Caco-2 (cell line): ENCODE measurements at regions not wholly inside any gene's neighbourhood (a gene's known extent, or its start where the extent isn't known, plus 50 kb on each side); places are given as distances from the start of the nearest gene placed in this dataset.

ENCODE experiments used
- BruUV-seq: library from RNA; stranded (reverse); fragments of 400-500 nt; replicated peaks from 2 replicates; lab custom pipeline; 2021; lab: Mats Ljungman, UMichigan
- CTCF ChIA-PET: fragments of 300-600 bp; sonication (Branson Sonifier 250); formaldehyde crosslinking; loops from one replicate; lab custom pipeline; 2022; ENCODE audit warnings: antibody characterized with exemption; lab: Charles Lee
- POLR2A ChIA-PET: fragments of 300-600 bp; sonication (Branson Sonifier 250); formaldehyde crosslinking; loops from one replicate; lab custom pipeline; 2022; ENCODE audit warnings: antibody characterized with exemption; lab: Charles Lee
- DNase-seq, 2 experiments: peaks; one replicate each; pipeline versions ENCODE4 v3.0.0 to v3.0.0-alpha.2; 2020 to 2022
- H3K27me3 ChIP-seq: replicated peaks from 2 replicates; pipeline ENCODE4 v1.6.0; 2011; ENCODE audit warnings: low read length; ENCODE audit not compliant: control insufficient read depth, insufficient read depth
- H3K36me3 ChIP-seq: 2 replicates; pipeline ENCODE4 v1.5.1; 2011; ENCODE audit warnings: low read length; ENCODE audit not compliant: control insufficient read depth, insufficient read depth
- H3K4me1 ChIP-seq: fragments of 250-450 bp; sonication (Bioruptor Pico); 2 replicates; pipeline ENCODE4 v1.5.1; 2020; ENCODE audit warnings: mild to moderate bottlenecking
- H3K4me3 ChIP-seq: 2 replicates; pipeline ENCODE4 v1.5.1; 2011; ENCODE audit warnings: low read depth, mild to moderate bottlenecking, control low read depth, low read length
- H3K9me3 ChIP-seq: fragments of 250-450 bp; sonication (Bioruptor Pico); 2 replicates; pipeline ENCODE4 v1.5.1; 2020; ENCODE audit warnings: mild to moderate bottlenecking, moderate library complexity
- H3K27ac Mint-ChIP-seq: one replicate; pipeline ENCODE4 v1.8.0; 2022; ENCODE audit warnings: mixed read lengths; ENCODE audit not compliant: unreplicated experiment
- H3K27me3 Mint-ChIP-seq: one replicate; pipeline ENCODE4 v1.8.0; 2022; ENCODE audit warnings: mixed read lengths; ENCODE audit not compliant: insufficient read depth, unreplicated experiment
- H3K36me3 Mint-ChIP-seq: one replicate; pipeline ENCODE4 v1.8.0; 2022; ENCODE audit warnings: mild to moderate bottlenecking, mixed read lengths; ENCODE audit not compliant: insufficient read depth, unreplicated experiment
- H3K4me1 Mint-ChIP-seq: one replicate; pipeline ENCODE4 v1.8.0; 2022; ENCODE audit warnings: low read depth, mixed read lengths; ENCODE audit not compliant: unreplicated experiment
- H3K4me3 Mint-ChIP-seq: one replicate; pipeline ENCODE4 v1.8.0; 2022; ENCODE audit warnings: mild to moderate bottlenecking, moderate library complexity, mixed read lengths; ENCODE audit not compliant: unreplicated experiment
- H3K9me3 Mint-ChIP-seq: one replicate; pipeline ENCODE4 v1.8.0; 2022; ENCODE audit warnings: mixed read lengths; ENCODE audit not compliant: unreplicated experiment
- CTCF ChIP-seq, 2 experiments: fragments of 200-600 bp in 1 of 2; IDR thresholded peaks; 1 replicate in 1 of 2; 2 replicates in 1 of 2; pipeline versions ENCODE4 v1.5.1 to v1.8.0; 2011 to 2022; ENCODE audit warnings: antibody characterized with exemption in 1 of 2, control low read depth in 1 of 2, inconsistent platforms in 1 of 2, low read depth in 1 of 2, low read length in 1 of 2, mild to moderate bottlenecking in 1 of 2, moderate library complexity in 1 of 2; ENCODE audit not compliant: insufficient read depth in 1 of 2, severe bottlenecking in 1 of 2, unreplicated experiment in 1 of 2
- intact Hi-C: fragments of 100-400 bp; cut with micrococcal nuclease; formaldehyde crosslinking; loops from one replicate; pipeline ENCODE4 v1.10.0; 2022; ENCODE audit not compliant: unreplicated experiment

- Histone ChIP-seq H3K4me1 (no peaks in the 10 kb centered on the region), H3K27me3 (no peaks in the 10 kb centered on the region), H3K9me3 (no peaks in the 10 kb centered on the region), H3K36me3 (no peaks in the 10 kb centered on the region), H3K4me3 (no peak overlapping the region)
- H3K9me3 Mint-ChIP-seq: no peaks in the 10 kb centered on the region
- intact Hi-C loops: no loop called here
- ChIA-PET CTCF (no interaction called here), POLR2A (no interaction called here)
- no peaks in the 10 kb centered on the region for H3K4me1 Mint-ChIP-seq
- no peak for TF ChIP-seq CTCF (IDR thresholded peaks at IDR 0.05; ENCODE audit: insufficient read depth in 1 of 2, low read depth in 1 of 2, low read length in 1 of 2, severe bottlenecking in 1 of 2, unreplicated experiment in 1 of 2)
- DNase-seq: no peak
- no peak overlapping the region for H3K4me3 Mint-ChIP-seq
- no peak overlapping the region for H3K27ac Mint-ChIP-seq
- no peaks in the 10 kb centered on the region for H3K27me3 Mint-ChIP-seq
- no TSS peak for BruUV-seq
- H3K36me3 Mint-ChIP-seq: no peaks in the 10 kb centered on the region
Measured at GRCh38 chr11:37632748-37633147, 1034.7 kb upstream of the RAG2 start.

- no peaks in the 10 kb centered on the region for H3K9me3 Mint-ChIP-seq
- Histone ChIP-seq H3K36me3 (no peaks in the 10 kb centered on the region), H3K4me3 (no peak overlapping the region), H3K4me1 (no peaks in the 10 kb centered on the region), H3K9me3 (no peaks in the 10 kb centered on the region), H3K27me3 (no peaks in the 10 kb centered on the region)
- no peak overlapping the region for H3K27ac Mint-ChIP-seq
- H3K36me3 Mint-ChIP-seq: no peaks in the 10 kb centered on the region
- no TSS peak for BruUV-seq
- no peaks in the 10 kb centered on the region for H3K27me3 Mint-ChIP-seq
- no peak for TF ChIP-seq CTCF (IDR thresholded peaks at IDR 0.05; ENCODE audit: insufficient read depth in 1 of 2, low read depth in 1 of 2, low read length in 1 of 2, severe bottlenecking in 1 of 2, unreplicated experiment in 1 of 2)
- intact Hi-C loops: no loop called here
- no peaks in the 10 kb centered on the region for H3K4me1 Mint-ChIP-seq
- DNase-seq: no peak
- no peak overlapping the region for H3K4me3 Mint-ChIP-seq
- ChIA-PET CTCF (no interaction called here), POLR2A (no interaction called here)
Measured at GRCh38 chr11:37630866-37631265, 1032.8 kb upstream of the RAG2 start.

- no peak overlapping the region for H3K27ac Mint-ChIP-seq
- H3K36me3 Mint-ChIP-seq: no peaks in the 10 kb centered on the region
- no peaks in the 10 kb centered on the region for H3K27me3 Mint-ChIP-seq
- TF ChIP-seq CTCF (IDR thresholded peaks at IDR 0.05; ENCODE audit: insufficient read depth in 1 of 2, low read depth in 1 of 2, low read length in 1 of 2, severe bottlenecking in 1 of 2, unreplicated experiment in 1 of 2): no peak
- no peaks in the 10 kb centered on the region for H3K9me3 Mint-ChIP-seq
- Histone ChIP-seq H3K36me3 (no peaks in the 10 kb centered on the region), H3K4me1 (no peaks in the 10 kb centered on the region), H3K4me3 (no peak overlapping the region), H3K27me3 (no peaks in the 10 kb centered on the region), H3K9me3 (no peaks in the 10 kb centered on the region)
- CTCF ChIA-PET: no interaction called here
- intact Hi-C loops: no loop called here
- H3K4me3 Mint-ChIP-seq: no peak overlapping the region
- no peaks in the 10 kb centered on the region for H3K4me1 Mint-ChIP-seq
- POLR2A ChIA-PET: no interaction called here
- DNase-seq: no peak
- no TSS peak for BruUV-seq
Measured at GRCh38 chr11:37623778-37624177, 1025.7 kb upstream of the RAG2 start.
